ENCODE measurements at regions not wholly inside any gene's neighbourhood (a gene's known extent, or its start where the extent isn't known, plus 50 kb on each side); places are given as distances from the start of the nearest gene placed in this dataset.

- Histone ChIP-seq H3K4me1 (ENCODE audit: control insufficient read depth, insufficient read depth, low read length) (peaks cover 7% of the 10 kb centered on the region), H3K9ac (ENCODE audit: low read length) (no peak overlapping the region), H3K9me3 (ENCODE audit: control insufficient read depth, low read length) (no peaks in the 10 kb centered on the region), H3K27me3 (ENCODE audit: control insufficient read depth, insufficient read depth, low read length) (no peaks in the 10 kb centered on the region), H3K4me3 (ENCODE audit: low read length) (no peak overlapping the region), H3K36me3 (ENCODE audit: control insufficient read depth, insufficient read depth, low read length) (no peaks in the 10 kb centered on the region)
Measured at GRCh38 chr4:123298261-123298660, 98.3 kb upstream of the SPRY1 start.

GRCh38 chr4:123298801-123299200, 97.8 kb upstream of the SPRY1 start:
- H3K9ac ChIP-seq (ENCODE audit: low read length), result no peak overlapping the region
- H3K4me1 ChIP-seq (ENCODE audit: control insufficient read depth, insufficient read depth, low read length), result peaks cover 7% of the 10 kb centered on the region
- no peaks in the 10 kb centered on the region for H3K27me3 ChIP-seq (ENCODE audit: control insufficient read depth, insufficient read depth, low read length)
- H3K4me3 ChIP-seq (ENCODE audit: low read length), result no peak overlapping the region
- H3K36me3 ChIP-seq (ENCODE audit: control insufficient read depth, insufficient read depth, low read length), result no peaks in the 10 kb centered on the region
- H3K9me3 ChIP-seq (ENCODE audit: control insufficient read depth, low read length), result no peaks in the 10 kb centered on the region

GRCh38 chr4:123299212-123299691, 97.3 kb upstream of the SPRY1 start:
- H3K4me3 ChIP-seq (ENCODE audit: low read length), result no peak overlapping the region
- no peaks in the 10 kb centered on the region for H3K27me3 ChIP-seq (ENCODE audit: control insufficient read depth, insufficient read depth, low read length)
- H3K9ac ChIP-seq (ENCODE audit: low read length), result no peak overlapping the region
- H3K4me1 ChIP-seq (ENCODE audit: control insufficient read depth, insufficient read depth, low read length), result peaks cover 7% of the 10 kb centered on the region
- no peaks in the 10 kb centered on the region for H3K36me3 ChIP-seq (ENCODE audit: control insufficient read depth, insufficient read depth, low read length)
- H3K9me3 ChIP-seq (ENCODE audit: control insufficient read depth, low read length), result no peaks in the 10 kb centered on the region

- H3K9ac ChIP-seq (ENCODE audit: low read length), result no peak overlapping the region
- H3K4me1 ChIP-seq (ENCODE audit: control insufficient read depth, insufficient read depth, low read length), result peaks cover 7% of the 10 kb centered on the region
- no peaks in the 10 kb centered on the region for H3K36me3 ChIP-seq (ENCODE audit: control insufficient read depth, insufficient read depth, low read length)
- no peaks in the 10 kb centered on the region for H3K9me3 ChIP-seq (ENCODE audit: control insufficient read depth, low read length)
- no peak overlapping the region for H3K4me3 ChIP-seq (ENCODE audit: low read length)
- H3K27me3 ChIP-seq (ENCODE audit: control insufficient read depth, insufficient read depth, low read length), result no peaks in the 10 kb centered on the region
Measured at GRCh38 chr4:123300222-123301039, 96.2 kb upstream of the SPRY1 start.

- H3K27me3 ChIP-seq (ENCODE audit: control insufficient read depth, insufficient read depth, low read length), result no peaks in the 10 kb centered on the region
- H3K9me3 ChIP-seq (ENCODE audit: control insufficient read depth, low read length), result no peaks in the 10 kb centered on the region
- H3K36me3 ChIP-seq (ENCODE audit: control insufficient read depth, insufficient read depth, low read length), result no peaks in the 10 kb centered on the region
- H3K4me3 ChIP-seq (ENCODE audit: low read length), result no peak overlapping the region
- no peak overlapping the region for H3K9ac ChIP-seq (ENCODE audit: low read length)
- H3K4me1 ChIP-seq (ENCODE audit: control insufficient read depth, insufficient read depth, low read length), result peaks cover 7% of the 10 kb centered on the region
Measured at GRCh38 chr4:123301923-123302322, 94.7 kb upstream of the SPRY1 start.

- no peaks in the 10 kb centered on the region for H3K36me3 ChIP-seq (ENCODE audit: control insufficient read depth, insufficient read depth, low read length)
- no peaks in the 10 kb centered on the region for H3K9me3 ChIP-seq (ENCODE audit: control insufficient read depth, low read length)
- no peak overlapping the region for H3K9ac ChIP-seq (ENCODE audit: low read length)
- no peaks in the 10 kb centered on the region for H3K27me3 ChIP-seq (ENCODE audit: control insufficient read depth, insufficient read depth, low read length)
- H3K4me3 ChIP-seq (ENCODE audit: low read length), result no peak overlapping the region
- H3K4me1 ChIP-seq (ENCODE audit: control insufficient read depth, insufficient read depth, low read length), result peaks cover under 1% of the 10 kb centered on the region
Measured at GRCh38 chr4:123304151-123304964, 92.2 kb upstream of the SPRY1 start.

- H3K9me3 ChIP-seq (ENCODE audit: control insufficient read depth, low read length), result no peaks in the 10 kb centered on the region
- H3K27me3 ChIP-seq (ENCODE audit: control insufficient read depth, insufficient read depth, low read length), result no peaks in the 10 kb centered on the region
- no peaks in the 10 kb centered on the region for H3K36me3 ChIP-seq (ENCODE audit: control insufficient read depth, insufficient read depth, low read length)
- no peak overlapping the region for H3K4me3 ChIP-seq (ENCODE audit: low read length)
- no peaks in the 10 kb centered on the region for H3K4me1 ChIP-seq (ENCODE audit: control insufficient read depth, insufficient read depth, low read length)
- H3K9ac ChIP-seq (ENCODE audit: low read length), result no peak overlapping the region
Measured at GRCh38 chr4:123305736-123306135, 90.9 kb upstream of the SPRY1 start.

GRCh38 chr4:123306769-123307168, 89.8 kb upstream of the SPRY1 start:
- H3K4me1 ChIP-seq (ENCODE audit: control insufficient read depth, insufficient read depth, low read length), result no peaks in the 10 kb centered on the region
- no peaks in the 10 kb centered on the region for H3K36me3 ChIP-seq (ENCODE audit: control insufficient read depth, insufficient read depth, low read length)
- no peak overlapping the region for H3K4me3 ChIP-seq (ENCODE audit: low read length)
- no peak overlapping the region for H3K9ac ChIP-seq (ENCODE audit: low read length)
- H3K27me3 ChIP-seq (ENCODE audit: control insufficient read depth, insufficient read depth, low read length), result no peaks in the 10 kb centered on the region
- H3K9me3 ChIP-seq (ENCODE audit: control insufficient read depth, low read length), result no peaks in the 10 kb centered on the region

GRCh38 chr4:123308667-123309066, 87.9 kb upstream of the SPRY1 start:
- H3K36me3 ChIP-seq (ENCODE audit: control insufficient read depth, insufficient read depth, low read length), result no peaks in the 10 kb centered on the region

GRCh38 chr4:123312116-123312515, 84.5 kb upstream of the SPRY1 start:
- Histone ChIP-seq H3K36me3 (ENCODE audit: control insufficient read depth, insufficient read depth, low read length) (no peaks in the 10 kb centered on the region), H3K9me3 (ENCODE audit: control insufficient read depth, low read length) (no peaks in the 10 kb centered on the region), H3K4me3 (ENCODE audit: low read length) (no peak overlapping the region), H3K4me1 (ENCODE audit: control insufficient read depth, insufficient read depth, low read length) (no peaks in the 10 kb centered on the region), H3K27me3 (ENCODE audit: control insufficient read depth, insufficient read depth, low read length) (no peaks in the 10 kb centered on the region), H3K9ac (ENCODE audit: low read length) (no peak overlapping the region)

More at GRCh38 chr4:123308667-123309066, 87.9 kb upstream of the SPRY1 start:
- Histone ChIP-seq H3K27me3 (ENCODE audit: control insufficient read depth, insufficient read depth, low read length) (no peaks in the 10 kb centered on the region), H3K4me1 (ENCODE audit: control insufficient read depth, insufficient read depth, low read length) (no peaks in the 10 kb centered on the region), H3K9me3 (ENCODE audit: control insufficient read depth, low read length) (no peaks in the 10 kb centered on the region), H3K4me3 (ENCODE audit: low read length) (no peak overlapping the region), H3K9ac (ENCODE audit: low read length) (no peak overlapping the region)

- H3K4me3 ChIP-seq (ENCODE audit: low read length), result no peak overlapping the region
Measured at GRCh38 chr4:123312951-123313592, 83.5 kb upstream of the SPRY1 start.

GRCh38 chr4:123315617-123316016, 81.0 kb upstream of the SPRY1 start:
- Histone ChIP-seq H3K9ac (ENCODE audit: low read length) (no peak overlapping the region), H3K27me3 (ENCODE audit: control insufficient read depth, insufficient read depth, low read length) (no peaks in the 10 kb centered on the region), H3K4me3 (ENCODE audit: low read length) (no peak overlapping the region), H3K9me3 (ENCODE audit: control insufficient read depth, low read length) (no peaks in the 10 kb centered on the region), H3K36me3 (ENCODE audit: control insufficient read depth, insufficient read depth, low read length) (no peaks in the 10 kb centered on the region), H3K4me1 (ENCODE audit: control insufficient read depth, insufficient read depth, low read length) (no peaks in the 10 kb centered on the region)

More at GRCh38 chr4:123312951-123313592, 83.5 kb upstream of the SPRY1 start:
- no peaks in the 10 kb centered on the region for H3K9me3 ChIP-seq (ENCODE audit: control insufficient read depth, low read length)
- H3K36me3 ChIP-seq (ENCODE audit: control insufficient read depth, insufficient read depth, low read length), result no peaks in the 10 kb centered on the region
- H3K27me3 ChIP-seq (ENCODE audit: control insufficient read depth, insufficient read depth, low read length), result no peaks in the 10 kb centered on the region
- no peak overlapping the region for H3K9ac ChIP-seq (ENCODE audit: low read length)
- H3K4me1 ChIP-seq (ENCODE audit: control insufficient read depth, insufficient read depth, low read length), result no peaks in the 10 kb centered on the region

Measured in mucosa of stomach (tissue), 1 donor.